MM.1S (cell line): ENCODE measurements at regions not wholly inside any gene's neighbourhood (a gene's known extent, or its start where the extent isn't known, plus 50 kb on each side); places are given as distances from the start of the nearest gene placed in this dataset.

Experiments used
- DNase-seq: peaks from one replicate; pipeline ENCODE4 v3.0.0-alpha.2; 2015
- H2AFZ ChIP-seq: fragments of 300-600 bp; sonication (generic); 2 replicates; pipeline ENCODE4 v1.6.0; 2016; ENCODE audit warnings: antibody characterized with exemption, low read length
- H3F3A ChIP-seq: fragments of 300-600 bp; sonication (generic); 2 replicates; pipeline ENCODE4 v1.6.1; 2016; ENCODE audit warnings: mild to moderate bottlenecking, antibody characterized with exemption, low read length, moderate library complexity, mixed read lengths; ENCODE audit not compliant: insufficient read depth
- H3K27ac ChIP-seq: fragments of 300-600 bp; sonication (generic); 2 replicates; pipeline ENCODE4 v1.5.1; 2016; ENCODE audit warnings: mild to moderate bottlenecking, low read length
- H3K27me3 ChIP-seq: fragments of 300-600 bp; sonication (generic); replicated peaks from 2 replicates; pipeline ENCODE4 v1.6.0; 2016; ENCODE audit warnings: low read length; ENCODE audit not compliant: insufficient read depth
- H3K36me3 ChIP-seq: fragments of 300-600 bp; sonication (generic); replicated peaks from 2 replicates; pipeline ENCODE4 v1.6.1; 2016; ENCODE audit warnings: mild to moderate bottlenecking, low read length, mixed read lengths; ENCODE audit not compliant: insufficient read depth
- H3K4me1 ChIP-seq: fragments of 300-600 bp; sonication (generic); 2 replicates; pipeline ENCODE4 v1.6.1; 2016; ENCODE audit warnings: low read length, mixed read lengths
- H3K4me2 ChIP-seq: fragments of 300-600 bp; sonication (generic); 2 replicates; pipeline ENCODE4 v1.6.0; 2016; ENCODE audit warnings: low read depth, low read length
- H3K4me3 ChIP-seq: fragments of 300-600 bp; sonication (generic); 2 replicates; pipeline ENCODE4 v1.5.1; 2016; ENCODE audit warnings: low read length, mixed read lengths
- H3K79me2 ChIP-seq: fragments of 300-600 bp; sonication (generic); 2 replicates; pipeline ENCODE4 v1.6.1; 2016; ENCODE audit warnings: mixed run types, low read length, mixed read lengths
- H3K9ac ChIP-seq: fragments of 300-600 bp; sonication (generic); 2 replicates; pipeline ENCODE4 v1.6.1; 2016; ENCODE audit warnings: low read length, mixed read lengths
- H3K9me2 ChIP-seq: fragments of 300-600 bp; sonication (generic); replicated peaks from 2 replicates; pipeline ENCODE4 v1.6.1; 2016; ENCODE audit warnings: mild to moderate bottlenecking, low read length, mixed read lengths; ENCODE audit not compliant: insufficient read depth
- H3K9me3 ChIP-seq: fragments of 300-600 bp; sonication (generic); replicated peaks from 2 replicates; pipeline ENCODE4 v1.6.1; 2016; ENCODE audit warnings: mild to moderate bottlenecking, low read length, mixed read lengths; ENCODE audit not compliant: insufficient read depth
- H4K20me1 ChIP-seq: fragments of 300-600 bp; sonication (generic); 2 replicates; pipeline ENCODE4 v1.6.1; 2016; ENCODE audit warnings: mild to moderate bottlenecking, low read length, moderate library complexity, mixed read lengths; ENCODE audit not compliant: insufficient read depth
- CTCF ChIP-seq: fragments of 300-600 bp; sonication (generic); IDR thresholded peaks from 2 replicates; pipeline ENCODE4 v1.5.1; 2016; ENCODE audit warnings: antibody characterized with exemption, low read length, mixed read lengths
- EZH2 ChIP-seq: fragments of 300-600 bp; sonication (generic); optimal IDR thresholded peaks from 2 replicates; pipeline ENCODE3; 2017; ENCODE audit warnings: low read depth, mild to moderate bottlenecking, antibody characterized with exemption, low read length, mixed read lengths
- EZH2phosphoT487 ChIP-seq: fragments of 300-600 bp; sonication (generic); IDR thresholded peaks from 2 replicates; pipeline ENCODE4 v1.6.1; 2018; ENCODE audit warnings: antibody characterized with exemption, low read length

- Histone ChIP-seq H3F3A (no peaks in the 10 kb centered on the region), H3K27ac (no peak overlapping the region), H3K9me2 (no peaks in the 10 kb centered on the region), H4K20me1 (no peaks in the 10 kb centered on the region), H3K4me1 (no peaks in the 10 kb centered on the region), H3K4me3 (no peak overlapping the region), H3K79me2 (no peaks in the 10 kb centered on the region), H3K9ac (no peak overlapping the region), H3K27me3 (no peaks in the 10 kb centered on the region), H3K9me3 (no peaks in the 10 kb centered on the region), H3K36me3 (no peaks in the 10 kb centered on the region), H2AFZ (no peak overlapping the region), H3K4me2 (no peak overlapping the region)
- no peak for DNase-seq
- TF ChIP-seq EZH2: no peak
- TF ChIP-seq EZH2phosphoT487: no peak
- no peak for TF ChIP-seq CTCF
Measured at GRCh38 chr6:143608906-143609305, 68.9 kb upstream of the PHACTR2 start.

- Histone ChIP-seq H3F3A (no peaks in the 10 kb centered on the region), H4K20me1 (no peaks in the 10 kb centered on the region), H3K9ac (no peak overlapping the region), H3K9me3 (no peaks in the 10 kb centered on the region), H3K4me3 (no peak overlapping the region), H3K79me2 (no peaks in the 10 kb centered on the region), H3K36me3 (no peaks in the 10 kb centered on the region), H3K27ac (no peak overlapping the region), H3K27me3 (no peaks in the 10 kb centered on the region), H3K4me2 (no peak overlapping the region), H3K4me1 (no peaks in the 10 kb centered on the region), H2AFZ (no peak overlapping the region), H3K9me2 (no peaks in the 10 kb centered on the region)
- no peak for DNase-seq
- TF ChIP-seq EZH2 (no peak), EZH2phosphoT487 (no peak), CTCF (no peak)
Measured at GRCh38 chr6:143607974-143608373, 69.8 kb upstream of the PHACTR2 start.

GRCh38 chr6:143607168-143607567 is 70.6 kb upstream of the PHACTR2 start:
- no peaks in the 10 kb centered on the region for H4K20me1 ChIP-seq
- H3K4me1 ChIP-seq: no peaks in the 10 kb centered on the region
- H3K36me3 ChIP-seq: no peaks in the 10 kb centered on the region
- no peaks in the 10 kb centered on the region for H3K27me3 ChIP-seq
- no peak overlapping the region for H2AFZ ChIP-seq
- no peak overlapping the region for H3K4me3 ChIP-seq
- H3K79me2 ChIP-seq: no peaks in the 10 kb centered on the region
- no peaks in the 10 kb centered on the region for H3K9me2 ChIP-seq
- no peak overlapping the region for H3K9ac ChIP-seq
- no peak overlapping the region for H3K27ac ChIP-seq
- H3K9me3 ChIP-seq: no peaks in the 10 kb centered on the region
- H3K4me2 ChIP-seq: no peak overlapping the region
- no peaks in the 10 kb centered on the region for H3F3A ChIP-seq
- no peak for DNase-seq
- TF ChIP-seq EZH2phosphoT487 (no peak), CTCF (no peak), EZH2 (no peak)
